ENCODE measurements at regions not wholly inside any gene's neighbourhood (a gene's known extent, or its start where the extent isn't known, plus 50 kb on each side); places are given as distances from the start of the nearest gene placed in this dataset.
"Not testable (repeated sequence)": the region's sequence is repeated elsewhere in the genome, so short reads cannot be mapped to it uniquely, and the experiment has no call there.

- H3K4me2 ChIP-seq (ENCODE audit: insufficient read depth, low read length, poor library complexity, severe bottlenecking) = no peak overlapping the region
- no peak overlapping the region for H2AFZ ChIP-seq (ENCODE audit: low read length)
These were observed 340.9 kb downstream of the BCL11B start for GRCh38 chr14:98931126-98931525.

GRCh38 chr14:98931911-98932310 is 340.1 kb downstream of the BCL11B start:
- H3K9ac ChIP-seq (ENCODE audit: low read depth, low read length, poor library complexity) = no peak overlapping the region
- no peak overlapping the region for H2BK12ac ChIP-seq (ENCODE audit: low read length)
- peak overlapping the region; percentile 5 for H2BK15ac ChIP-seq (ENCODE audit: low read length)
- H3K4me2 ChIP-seq (ENCODE audit: insufficient read depth, low read length, poor library complexity, severe bottlenecking) = no peak overlapping the region
- H3K18ac ChIP-seq (ENCODE audit: low read length) = peak overlapping the region; percentile 31
- H3K27me3 ChIP-seq (ENCODE audit: control insufficient read depth in 3 of 3, insufficient read depth in 3 of 3, low read depth in 1 of 3, low read length in 3 of 3) = no peaks in the 10 kb centered on the region
- H4K8ac ChIP-seq (ENCODE audit: low read depth, low read length) = no peak overlapping the region
- no peaks in the 10 kb centered on the region for H3K9me3 ChIP-seq (replicated peaks in 1 of 2; ENCODE audit: control insufficient read depth in 2 of 2, insufficient read depth in 1 of 2, low read depth in 1 of 2, low read length in 2 of 2)
- H2AFZ ChIP-seq (ENCODE audit: low read length) = no peak overlapping the region
- no peak overlapping the region for H2BK5ac ChIP-seq (ENCODE audit: low read length)
- H4K91ac ChIP-seq (ENCODE audit: low read depth, low read length, poor library complexity) = no peak overlapping the region
- H3K36me3 ChIP-seq (replicated peaks in 1 of 2; ENCODE audit: control insufficient read depth in 2 of 2, insufficient read depth in 2 of 2, low read length in 2 of 2) = no peaks in the 10 kb centered on the region
- no peak overlapping the region for H3K4me3 ChIP-seq (ENCODE audit: low read length in 2 of 2)
- no peak overlapping the region for H3K27ac ChIP-seq (replicated peaks; ENCODE audit: low read length)
- H3K79me1 ChIP-seq (ENCODE audit: low read depth, low read length) = no peaks in the 10 kb centered on the region
- H3K14ac ChIP-seq (ENCODE audit: low read length) = no peak overlapping the region
- H3K23ac ChIP-seq (ENCODE audit: low read depth, low read length, poor library complexity) = no peak overlapping the region
- DNase-seq (ENCODE audit: low spot score) = no peak
- peaks cover 0 to 9% of the 10 kb centered on the region in 2 donors for H3K4me1 ChIP-seq (ENCODE audit: control insufficient read depth in 2 of 2, insufficient read depth in 1 of 2, low read depth in 1 of 2, low read length in 2 of 2)
- no CpG with 5 or more reads among the region's 8 CpGs for WGBS, 2 donors (ENCODE audit: extremely low coverage in 2 of 2, insufficient read length in 2 of 2, insufficient replicate concordance in 1 of 2)
- no peak overlapping the region for H3K4ac ChIP-seq (ENCODE audit: low read length)
- H2AK5ac ChIP-seq (ENCODE audit: low read depth, low read length) = no peak overlapping the region
- no peak overlapping the region for H2BK120ac ChIP-seq (ENCODE audit: low read depth, low read length)

More at GRCh38 chr14:98931126-98931525, 340.9 kb downstream of the BCL11B start:
- no peak overlapping the region for H2AK5ac ChIP-seq (ENCODE audit: low read depth, low read length)
- no peak overlapping the region for H2BK120ac ChIP-seq (ENCODE audit: low read depth, low read length)
- H3K4me3 ChIP-seq (ENCODE audit: low read length in 2 of 2) = no peak overlapping the region
- no peak overlapping the region for H2BK5ac ChIP-seq (ENCODE audit: low read length)
- H3K9ac ChIP-seq (ENCODE audit: low read depth, low read length, poor library complexity) = no peak overlapping the region
- H2BK12ac ChIP-seq (ENCODE audit: low read length) = no peak overlapping the region
- H3K23ac ChIP-seq (ENCODE audit: low read depth, low read length, poor library complexity) = no peak overlapping the region
- H3K27ac ChIP-seq (replicated peaks; ENCODE audit: low read length) = no peak overlapping the region
- no peak overlapping the region for H3K4ac ChIP-seq (ENCODE audit: low read length)
- no peaks in the 10 kb centered on the region for H3K27me3 ChIP-seq (ENCODE audit: control insufficient read depth in 3 of 3, insufficient read depth in 3 of 3, low read depth in 1 of 3, low read length in 3 of 3)
- no peak for DNase-seq (ENCODE audit: low spot score)
- H3K36me3 ChIP-seq (replicated peaks in 1 of 2; ENCODE audit: control insufficient read depth in 2 of 2, insufficient read depth in 2 of 2, low read length in 2 of 2) = no peaks in the 10 kb centered on the region
- no peak overlapping the region for H3K14ac ChIP-seq (ENCODE audit: low read length)
- H3K18ac ChIP-seq (ENCODE audit: low read length) = no peak overlapping the region
- no peaks in the 10 kb centered on the region for H3K79me1 ChIP-seq (ENCODE audit: low read depth, low read length)
- peaks cover 0 to 9% of the 10 kb centered on the region in 2 donors for H3K4me1 ChIP-seq (ENCODE audit: control insufficient read depth in 2 of 2, insufficient read depth in 1 of 2, low read depth in 1 of 2, low read length in 2 of 2)
- no peak overlapping the region for H4K8ac ChIP-seq (ENCODE audit: low read depth, low read length)
- H2BK15ac ChIP-seq (ENCODE audit: low read length) = no peak overlapping the region
- H3K9me3 ChIP-seq (replicated peaks in 1 of 2; ENCODE audit: control insufficient read depth in 2 of 2, insufficient read depth in 1 of 2, low read depth in 1 of 2, low read length in 2 of 2) = no peaks in the 10 kb centered on the region
- H4K91ac ChIP-seq (ENCODE audit: low read depth, low read length, poor library complexity) = no peak overlapping the region

DNA sequence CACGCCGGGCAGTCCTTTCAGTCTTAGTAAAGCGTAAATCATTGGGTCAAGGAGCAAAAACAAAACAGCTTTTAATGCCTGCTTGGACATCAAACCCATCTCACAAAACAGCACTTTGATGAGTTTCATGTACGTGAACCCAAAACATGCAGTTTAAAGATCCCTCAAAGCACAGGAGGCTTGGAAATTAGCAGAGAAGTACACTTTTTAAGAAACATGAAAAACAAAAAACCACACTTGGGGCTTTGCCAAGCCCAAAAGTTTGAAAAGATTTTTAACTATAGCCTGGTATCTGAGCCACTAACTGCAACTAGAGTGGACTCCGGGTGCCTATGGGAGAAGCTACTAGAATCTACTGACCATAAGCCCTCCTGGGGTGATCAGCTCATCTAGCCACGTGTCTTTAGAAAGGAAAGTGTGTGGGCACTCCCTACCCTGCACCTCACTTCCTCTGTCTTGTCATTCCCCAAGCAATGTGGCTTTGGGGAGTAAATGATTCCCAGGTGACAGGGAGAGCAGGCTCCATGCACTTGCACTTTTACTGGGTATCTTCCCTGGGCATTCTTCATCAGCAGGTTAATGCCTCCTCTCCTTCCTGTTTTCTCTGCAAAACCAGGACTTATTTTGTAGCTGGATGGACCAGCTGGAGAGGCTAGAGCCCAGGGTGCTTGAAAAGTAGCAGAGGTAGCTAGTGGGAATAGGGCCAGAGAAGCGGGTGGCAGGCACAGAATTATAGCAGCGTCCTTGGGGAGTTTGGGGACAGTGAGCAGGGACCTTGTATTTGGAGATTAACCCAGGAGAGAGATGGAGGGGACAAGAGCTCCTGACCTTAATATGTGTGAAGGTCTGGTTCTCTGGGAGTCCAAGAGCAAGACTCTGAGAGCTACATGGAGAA is 339.3 kb downstream of the BCL11B start:
- Histone ChIP-seq H4K91ac (ENCODE audit: low read depth, low read length, poor library complexity) (no peak overlapping the region), H3K79me1 (ENCODE audit: low read depth, low read length) (no peaks in the 10 kb centered on the region), H3K9ac (ENCODE audit: low read depth, low read length, poor library complexity) (no peak overlapping the region), H2BK12ac (ENCODE audit: low read length) (no peak overlapping the region), H3K4me3 (ENCODE audit: low read length in 2 of 2) (no peak overlapping the region), H3K27me3 (ENCODE audit: control insufficient read depth in 3 of 3, insufficient read depth in 3 of 3, low read depth in 1 of 3, low read length in 3 of 3) (no peaks in the 10 kb centered on the region), H2AK5ac (ENCODE audit: low read depth, low read length) (no peak overlapping the region), H3K4me1 (ENCODE audit: control insufficient read depth in 2 of 2, insufficient read depth in 1 of 2, low read depth in 1 of 2, low read length in 2 of 2) (peaks cover 0 to 9% of the 10 kb centered on the region in 2 donors), H2BK15ac (ENCODE audit: low read length) (no peak overlapping the region), H3K36me3 (replicated peaks in 1 of 2; ENCODE audit: control insufficient read depth in 2 of 2, insufficient read depth in 2 of 2, low read length in 2 of 2) (no peaks in the 10 kb centered on the region), H3K9me3 (replicated peaks in 1 of 2; ENCODE audit: control insufficient read depth in 2 of 2, insufficient read depth in 1 of 2, low read depth in 1 of 2, low read length in 2 of 2) (no peaks in the 10 kb centered on the region), H3K4me2 (ENCODE audit: insufficient read depth, low read length, poor library complexity, severe bottlenecking) (no peak overlapping the region), H3K4ac (ENCODE audit: low read length) (no peak overlapping the region), H2AFZ (ENCODE audit: low read length) (no peak overlapping the region), H2BK120ac (ENCODE audit: low read depth, low read length) (no peak overlapping the region), H3K27ac (replicated peaks; ENCODE audit: low read length) (no peak overlapping the region), H2BK5ac (ENCODE audit: low read length) (no peak overlapping the region), H3K14ac (ENCODE audit: low read length) (no peak overlapping the region), H3K23ac (ENCODE audit: low read depth, low read length, poor library complexity) (no peak overlapping the region), H4K8ac (ENCODE audit: low read depth, low read length) (no peak overlapping the region), H3K18ac (ENCODE audit: low read length) (no peak overlapping the region)
- no peak for DNase-seq (ENCODE audit: low spot score)
- WGBS, 2 donors (ENCODE audit: extremely low coverage in 2 of 2, insufficient read length in 2 of 2, insufficient replicate concordance in 1 of 2) = no CpG with 5 or more reads among the region's 8 CpGs

GRCh38 chr14:98934569-98934968 is 337.4 kb downstream of the BCL11B start:
- H2BK5ac ChIP-seq (ENCODE audit: low read length); H3K27me3 ChIP-seq (ENCODE audit: control insufficient read depth in 3 of 3, insufficient read depth in 3 of 3, low read depth in 1 of 3, low read length in 3 of 3); H3K36me3 ChIP-seq (replicated peaks in 1 of 2; ENCODE audit: control insufficient read depth in 2 of 2, insufficient read depth in 2 of 2, low read length in 2 of 2); H2BK12ac ChIP-seq (ENCODE audit: low read length); H3K23ac ChIP-seq (ENCODE audit: low read depth, low read length, poor library complexity); H3K4me1 ChIP-seq (ENCODE audit: control insufficient read depth in 2 of 2, insufficient read depth in 1 of 2, low read depth in 1 of 2, low read length in 2 of 2); H3K18ac ChIP-seq (ENCODE audit: low read length); H2AFZ ChIP-seq (ENCODE audit: low read length); H3K14ac ChIP-seq (ENCODE audit: low read length); H3K4me3 ChIP-seq (ENCODE audit: low read length in 2 of 2); H2BK120ac ChIP-seq (ENCODE audit: low read depth, low read length); H3K9ac ChIP-seq (ENCODE audit: low read depth, low read length, poor library complexity); H2AK5ac ChIP-seq (ENCODE audit: low read depth, low read length); H3K9me3 ChIP-seq (replicated peaks in 1 of 2; ENCODE audit: control insufficient read depth in 2 of 2, insufficient read depth in 1 of 2, low read depth in 1 of 2, low read length in 2 of 2); H3K4ac ChIP-seq (ENCODE audit: low read length); H3K27ac ChIP-seq (replicated peaks; ENCODE audit: low read length); H3K79me1 ChIP-seq (ENCODE audit: low read depth, low read length); H3K4me2 ChIP-seq (ENCODE audit: insufficient read depth, low read length, poor library complexity, severe bottlenecking); H4K8ac ChIP-seq (ENCODE audit: low read depth, low read length); DNase-seq (ENCODE audit: low spot score); H4K91ac ChIP-seq (ENCODE audit: low read depth, low read length, poor library complexity); H2BK15ac ChIP-seq (ENCODE audit: low read length): not testable (repeated sequence)
- no CpG with 5 or more reads among the region's 5 CpGs for WGBS, 2 donors (ENCODE audit: extremely low coverage in 2 of 2, insufficient read length in 2 of 2, insufficient replicate concordance in 1 of 2)
